Endothelial cell (in vitro differentiated cells): ENCODE measurements at regions not wholly inside any gene's neighbourhood (a gene's known extent, or its start where the extent isn't known, plus 50 kb on each side); places are given as distances from the start of the nearest gene placed in this dataset.
"Not testable (repeated sequence)": the region's sequence is repeated elsewhere in the genome, so short reads cannot be mapped to it uniquely, and the experiment has no call there.

Source experiments
- DNase-seq: peaks from one replicate; pipeline ENCODE4 v3.0.0; 2021; ENCODE audit warnings: low spot score
- H3K27ac Mint-ChIP-seq: one replicate; pipeline ENCODE4 v1.8.0; 2021; ENCODE audit warnings: mixed read lengths, inconsistent platforms; ENCODE audit not compliant: unreplicated experiment
- H3K27me3 Mint-ChIP-seq: one replicate; pipeline ENCODE4 v1.8.0; 2021; ENCODE audit warnings: mild to moderate bottlenecking, moderate library complexity, mixed read lengths, inconsistent platforms; ENCODE audit not compliant: unreplicated experiment
- H3K36me3 Mint-ChIP-seq: one replicate; pipeline ENCODE4 v1.8.0; 2021; ENCODE audit warnings: mild to moderate bottlenecking, low read depth, mixed read lengths, inconsistent platforms; ENCODE audit not compliant: unreplicated experiment
- H3K4me1 Mint-ChIP-seq: one replicate; pipeline ENCODE4 v1.8.0; 2021; ENCODE audit warnings: mild to moderate bottlenecking, mixed read lengths, inconsistent platforms; ENCODE audit not compliant: unreplicated experiment
- H3K4me3 Mint-ChIP-seq: one replicate; pipeline ENCODE4 v1.8.0; 2021; ENCODE audit warnings: mild to moderate bottlenecking, mixed read lengths, inconsistent platforms; ENCODE audit not compliant: unreplicated experiment
- H3K9me3 Mint-ChIP-seq: one replicate; pipeline ENCODE4 v1.8.0; 2021; ENCODE audit warnings: mixed read lengths, inconsistent platforms; ENCODE audit not compliant: unreplicated experiment
- CTCF ChIP-seq: fragments of 200-600 bp; sonication (generic); IDR thresholded peaks from one replicate; pipeline ENCODE4 v1.5.0; 2021; ENCODE audit warnings: antibody characterized with exemption; ENCODE audit not compliant: unreplicated experiment

GRCh38 chr13:50424993-50425392, 409.7 kb downstream of the KCNRG start:
- no peak for DNase-seq
- no peak overlapping the region for H3K27ac Mint-ChIP-seq
- peaks cover 6% of the 10 kb centered on the region for H3K4me1 Mint-ChIP-seq
- H3K27me3 Mint-ChIP-seq = no peaks in the 10 kb centered on the region
- TF ChIP-seq CTCF = no peak
- no peaks in the 10 kb centered on the region for H3K36me3 Mint-ChIP-seq
- no peak overlapping the region for H3K4me3 Mint-ChIP-seq
- H3K9me3 Mint-ChIP-seq = no peaks in the 10 kb centered on the region

DNA sequence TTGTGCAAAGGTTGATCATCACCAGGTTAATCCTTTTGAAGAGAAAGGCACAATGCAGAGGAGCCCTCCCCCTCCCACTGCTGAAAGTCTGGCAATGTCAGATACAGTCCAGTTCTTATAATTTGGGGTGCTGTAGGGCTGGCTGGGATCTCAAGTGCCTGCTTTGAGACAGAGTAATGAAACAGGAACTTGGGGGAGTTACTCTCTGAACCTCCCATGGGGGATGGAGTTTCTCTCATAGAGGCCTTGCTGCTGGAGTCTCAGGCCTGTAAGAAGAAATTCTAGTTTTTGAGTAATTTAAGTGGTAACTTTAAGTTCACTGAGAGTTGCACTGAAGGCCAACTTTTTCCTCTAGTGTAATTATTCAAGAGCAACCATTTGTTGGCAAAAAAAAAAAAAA, 410.5 kb downstream of the KCNRG start:
- Mint-ChIP-seq H3K27me3 (no peaks in the 10 kb centered on the region), H3K27ac (no peak overlapping the region), H3K36me3 (no peaks in the 10 kb centered on the region), H3K4me3 (no peak overlapping the region), H3K9me3 (no peaks in the 10 kb centered on the region), H3K4me1 (peaks cover 6% of the 10 kb centered on the region)
- no peak for DNase-seq
- TF ChIP-seq CTCF = no peak

DNA sequence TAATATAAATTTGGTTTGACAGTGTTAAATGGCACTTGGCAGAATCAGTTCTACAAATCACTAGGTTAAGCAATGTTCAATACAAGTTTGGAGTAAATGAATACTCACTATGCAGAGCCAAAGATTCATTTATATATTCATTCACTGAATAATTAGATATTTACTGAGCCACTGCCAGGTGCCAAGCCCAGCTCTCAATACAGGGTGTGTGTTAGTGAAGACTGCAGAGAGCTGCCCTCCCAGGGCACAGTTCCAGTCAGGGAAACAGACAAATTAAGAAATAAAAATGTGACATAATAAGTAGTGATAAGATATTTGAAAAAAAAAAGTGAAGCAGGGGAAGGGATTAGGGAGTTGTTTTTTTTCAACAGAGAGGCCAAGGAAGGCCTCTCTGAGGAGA, 411.7 kb downstream of the KCNRG start:
- no peaks in the 10 kb centered on the region for H3K36me3 Mint-ChIP-seq
- H3K9me3 Mint-ChIP-seq = no peaks in the 10 kb centered on the region
- H3K27ac Mint-ChIP-seq = no peak overlapping the region
- H3K4me3 Mint-ChIP-seq = no peak overlapping the region
- peaks cover 6% of the 10 kb centered on the region for H3K4me1 Mint-ChIP-seq
- H3K27me3 Mint-ChIP-seq = no peaks in the 10 kb centered on the region
- DNase-seq = no peak
- no peak for TF ChIP-seq CTCF

DNA sequence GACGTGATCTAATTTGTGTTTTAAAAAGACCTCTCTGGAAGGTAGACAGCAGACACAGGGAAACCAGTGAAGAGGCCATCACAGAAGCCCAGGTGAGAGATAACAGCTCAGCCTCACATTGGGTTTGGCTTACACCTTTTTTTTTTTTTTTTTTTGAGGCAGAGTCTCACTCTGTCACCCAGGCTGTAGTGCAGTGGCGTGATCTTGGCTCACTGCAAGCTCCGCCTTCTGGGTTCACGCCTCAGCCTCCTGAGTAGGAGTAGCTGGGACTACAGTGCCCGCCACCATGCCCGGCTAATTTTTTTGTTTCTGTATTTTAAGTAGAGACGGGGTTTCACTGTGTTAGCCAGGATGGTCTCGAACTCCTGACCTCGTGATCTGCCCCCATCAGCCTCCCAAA, 412.3 kb downstream of the KCNRG start:
- not testable (repeated sequence) for H3K4me1 Mint-ChIP-seq, H3K4me3 Mint-ChIP-seq, H3K27ac Mint-ChIP-seq, H3K36me3 Mint-ChIP-seq, DNase-seq, H3K27me3 Mint-ChIP-seq, H3K9me3 Mint-ChIP-seq

DNA sequence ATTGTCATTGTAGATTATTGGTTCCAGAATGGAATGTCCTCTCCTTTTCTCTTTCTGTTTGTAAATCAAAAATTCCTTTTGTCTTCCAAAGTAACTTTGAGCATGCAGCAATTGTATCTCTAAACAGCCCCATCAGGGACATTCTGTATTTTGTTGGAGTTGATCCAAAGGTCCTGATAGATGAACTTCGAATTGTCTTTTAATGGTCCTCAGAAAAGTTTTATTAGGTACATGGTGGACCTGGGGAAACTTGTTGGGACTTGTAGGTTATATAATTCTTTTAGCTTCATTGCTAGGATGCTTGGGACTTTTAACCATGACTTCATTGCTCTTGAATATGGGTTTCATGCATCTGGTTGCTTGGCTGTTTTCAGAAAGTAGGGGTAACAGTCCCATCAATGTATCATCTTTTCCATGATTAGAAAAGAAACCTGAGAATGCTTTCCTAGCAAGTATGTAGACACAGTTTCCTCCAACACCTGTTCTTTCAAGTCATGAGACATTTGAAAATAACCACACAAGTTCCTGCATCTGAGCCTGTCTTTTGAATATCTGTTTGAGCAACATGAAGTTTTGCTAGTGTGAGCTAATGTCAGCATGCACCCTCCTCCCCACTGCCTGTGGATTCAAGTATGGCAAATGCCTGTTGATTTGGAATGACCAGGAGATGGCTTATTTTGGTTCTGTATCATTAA, 413.1 kb downstream of the KCNRG start:
- Mint-ChIP-seq H3K36me3 (no peaks in the 10 kb centered on the region), H3K4me1 (peaks cover 6% of the 10 kb centered on the region), H3K27me3 (no peaks in the 10 kb centered on the region), H3K27ac (no peak overlapping the region), H3K9me3 (no peaks in the 10 kb centered on the region), H3K4me3 (no peak overlapping the region)
- TF ChIP-seq CTCF = no peak
- DNase-seq = no peak
